AG09309 (cell line): ENCODE measurements at regions not wholly inside any gene's neighbourhood (a gene's known extent, or its start where the extent isn't known, plus 50 kb on each side); places are given as distances from the start of the nearest gene placed in this dataset.
"Not testable (repeated sequence)": the region's sequence is repeated elsewhere in the genome, so short reads cannot be mapped to it uniquely, and the experiment has no call there.

Experiments
- DNase-seq: peaks from one replicate; pipeline ENCODE4 v3.0.0-alpha.2; 2010; ENCODE audit warnings: low read depth
- H3K4me3 ChIP-seq: 2 replicates; pipeline ENCODE4 v1.5.1; 2011; ENCODE audit warnings: mild to moderate bottlenecking, low read depth, low read length, moderate library complexity; ENCODE audit not compliant: control insufficient read depth
- TF ChIP-seq, protein P1 (sequence below): IDR thresholded peaks from 2 replicates; pipeline ENCODE4 v1.5.1; 2011; ENCODE audit warnings: mild to moderate bottlenecking, low read depth, low read length, inconsistent platforms; ENCODE audit not compliant: insufficient read depth, control insufficient read depth; ENCODE audit errors: missing control alignments

DNA sequence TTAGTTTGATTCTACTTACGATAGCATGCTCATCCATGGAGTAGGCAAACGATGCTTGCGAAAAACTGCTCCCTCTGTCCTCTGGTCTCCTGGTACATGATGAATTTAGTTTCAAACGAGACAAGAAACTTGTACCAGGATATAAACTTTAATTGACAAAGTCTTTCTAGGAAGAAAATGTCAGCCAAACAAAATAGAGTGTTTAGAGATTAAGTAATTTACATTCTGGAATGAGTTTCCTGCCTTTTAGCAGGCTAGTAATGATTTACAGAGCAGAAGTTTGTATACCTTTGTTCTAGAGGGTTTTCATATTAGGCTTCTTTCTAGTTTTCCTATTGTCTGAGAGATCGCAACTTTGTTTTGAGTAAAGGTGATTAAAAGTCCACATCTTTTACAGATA is 206.9 kb downstream of the RPL10L start:
- no peak for DNase-seq
- TF ChIP-seq, protein P1, sequence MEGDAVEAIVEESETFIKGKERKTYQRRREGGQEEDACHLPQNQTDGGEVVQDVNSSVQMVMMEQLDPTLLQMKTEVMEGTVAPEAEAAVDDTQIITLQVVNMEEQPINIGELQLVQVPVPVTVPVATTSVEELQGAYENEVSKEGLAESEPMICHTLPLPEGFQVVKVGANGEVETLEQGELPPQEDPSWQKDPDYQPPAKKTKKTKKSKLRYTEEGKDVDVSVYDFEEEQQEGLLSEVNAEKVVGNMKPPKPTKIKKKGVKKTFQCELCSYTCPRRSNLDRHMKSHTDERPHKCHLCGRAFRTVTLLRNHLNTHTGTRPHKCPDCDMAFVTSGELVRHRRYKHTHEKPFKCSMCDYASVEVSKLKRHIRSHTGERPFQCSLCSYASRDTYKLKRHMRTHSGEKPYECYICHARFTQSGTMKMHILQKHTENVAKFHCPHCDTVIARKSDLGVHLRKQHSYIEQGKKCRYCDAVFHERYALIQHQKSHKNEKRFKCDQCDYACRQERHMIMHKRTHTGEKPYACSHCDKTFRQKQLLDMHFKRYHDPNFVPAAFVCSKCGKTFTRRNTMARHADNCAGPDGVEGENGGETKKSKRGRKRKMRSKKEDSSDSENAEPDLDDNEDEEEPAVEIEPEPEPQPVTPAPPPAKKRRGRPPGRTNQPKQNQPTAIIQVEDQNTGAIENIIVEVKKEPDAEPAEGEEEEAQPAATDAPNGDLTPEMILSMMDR, result no peak
- no peak overlapping the region for H3K4me3 ChIP-seq

DNA sequence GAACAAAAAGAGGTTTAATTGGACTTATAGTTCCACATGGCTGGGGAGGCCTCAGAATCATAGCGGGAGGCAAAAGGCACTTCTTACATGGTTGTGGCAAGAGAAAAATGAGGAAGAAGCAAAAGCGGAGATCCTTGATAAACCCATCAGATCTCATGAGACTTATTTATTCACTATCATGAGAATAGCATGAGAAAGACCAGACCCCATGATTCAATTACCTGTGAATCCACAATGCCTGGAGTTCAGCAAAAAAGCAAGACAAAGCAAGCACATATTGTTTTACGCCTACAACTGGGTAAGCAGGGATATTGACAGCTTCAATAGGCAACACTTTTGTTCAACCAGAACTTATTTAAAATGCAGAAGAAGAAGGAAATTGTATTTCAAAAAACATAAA is 218.2 kb downstream of the RPL10L start:
- TF ChIP-seq, protein P1, result no peak
- H3K4me3 ChIP-seq, result no peak overlapping the region
- no peak for DNase-seq

DNA sequence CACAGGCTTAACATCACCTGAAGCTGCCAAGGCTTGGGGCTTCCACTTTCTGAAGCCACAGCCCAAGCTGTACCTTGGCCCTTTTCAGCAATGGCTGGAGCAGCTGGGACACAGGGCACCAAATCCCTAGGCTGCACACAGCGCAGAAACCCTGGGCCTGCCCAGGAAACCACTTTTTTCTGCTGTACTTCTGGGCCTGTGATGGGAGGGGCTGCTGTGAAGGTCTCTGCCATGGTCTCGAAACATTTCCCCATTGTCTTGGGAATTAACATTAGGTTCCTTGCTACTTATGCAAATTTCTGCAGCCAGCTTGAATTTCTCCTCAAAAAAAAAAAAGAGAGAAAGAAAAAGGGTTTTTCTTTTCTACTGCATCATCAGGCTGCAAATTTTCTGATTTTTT is 219.1 kb downstream of the RPL10L start:
- no peak for DNase-seq
- TF ChIP-seq, protein P1, result no peak
- H3K4me3 ChIP-seq, result no peak overlapping the region

DNA sequence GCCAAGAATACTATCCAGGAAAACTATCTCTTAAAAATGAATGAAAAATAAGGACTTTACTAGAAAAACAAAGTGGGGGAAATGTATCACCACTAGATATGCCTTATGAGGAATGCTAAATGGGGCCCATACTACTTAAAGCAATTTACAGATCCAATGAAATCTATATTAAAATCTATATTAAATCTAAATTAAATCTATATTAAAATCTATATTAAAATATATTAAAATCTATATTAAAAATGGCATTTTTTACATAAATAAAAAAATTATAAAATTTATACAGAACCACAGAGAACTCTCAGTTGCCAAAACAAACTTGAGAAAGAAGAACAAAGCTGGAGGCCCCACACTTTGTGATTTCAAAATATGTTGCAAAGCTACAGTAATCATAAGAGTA is 234.5 kb downstream of the RPL10L start:
- TF ChIP-seq, protein P1, result no peak
- DNase-seq, result no peak

DNA sequence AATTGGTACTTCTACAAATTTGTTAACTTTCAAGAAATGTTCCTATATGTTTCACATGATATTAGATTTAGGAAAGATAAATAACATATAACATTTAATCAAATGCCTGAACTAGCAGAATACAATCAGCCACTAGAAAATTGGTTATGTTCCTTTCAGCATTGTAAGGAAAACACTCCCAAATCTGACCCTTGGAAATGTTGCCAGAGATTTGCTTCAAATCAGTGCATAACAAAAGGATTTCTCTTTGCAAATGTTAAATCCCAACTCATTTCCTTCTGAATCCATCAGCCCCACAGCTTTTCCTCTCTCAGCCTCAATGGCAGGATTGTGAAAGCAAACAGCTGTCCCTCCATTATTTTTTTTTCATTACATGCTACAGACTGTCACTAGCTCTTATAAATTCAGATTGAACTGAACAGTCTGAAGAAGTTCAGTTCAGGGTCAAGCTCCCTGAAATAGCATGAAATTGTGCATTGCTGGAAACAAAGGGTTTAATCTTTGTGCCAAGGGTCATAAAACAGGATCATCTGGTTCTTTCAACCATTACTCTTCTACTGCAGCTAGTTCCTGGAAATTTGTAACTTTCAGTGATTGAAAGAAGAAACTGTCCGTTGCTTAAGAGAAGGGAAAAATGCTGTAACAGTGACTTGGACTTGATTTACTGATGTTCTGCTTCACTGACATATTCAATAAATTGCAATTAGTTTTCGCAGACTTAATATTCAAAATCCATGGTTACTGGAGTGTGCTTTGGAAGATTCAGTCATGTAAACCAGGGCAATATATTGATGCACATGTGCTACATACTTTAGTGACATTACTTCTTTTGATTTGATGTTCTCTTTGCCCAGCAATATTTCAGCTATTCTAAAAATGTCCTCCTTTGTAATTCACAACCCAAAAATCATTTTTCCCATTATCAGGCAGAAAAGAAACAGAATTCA is 246.4 kb downstream of the RPL10L start:
- no peak for DNase-seq
- no peak overlapping the region for H3K4me3 ChIP-seq
- TF ChIP-seq, protein P1, result no peak

More for the DNA sequence above, 234.5 kb downstream of the RPL10L start:
- no peak overlapping the region for H3K4me3 ChIP-seq

DNA sequence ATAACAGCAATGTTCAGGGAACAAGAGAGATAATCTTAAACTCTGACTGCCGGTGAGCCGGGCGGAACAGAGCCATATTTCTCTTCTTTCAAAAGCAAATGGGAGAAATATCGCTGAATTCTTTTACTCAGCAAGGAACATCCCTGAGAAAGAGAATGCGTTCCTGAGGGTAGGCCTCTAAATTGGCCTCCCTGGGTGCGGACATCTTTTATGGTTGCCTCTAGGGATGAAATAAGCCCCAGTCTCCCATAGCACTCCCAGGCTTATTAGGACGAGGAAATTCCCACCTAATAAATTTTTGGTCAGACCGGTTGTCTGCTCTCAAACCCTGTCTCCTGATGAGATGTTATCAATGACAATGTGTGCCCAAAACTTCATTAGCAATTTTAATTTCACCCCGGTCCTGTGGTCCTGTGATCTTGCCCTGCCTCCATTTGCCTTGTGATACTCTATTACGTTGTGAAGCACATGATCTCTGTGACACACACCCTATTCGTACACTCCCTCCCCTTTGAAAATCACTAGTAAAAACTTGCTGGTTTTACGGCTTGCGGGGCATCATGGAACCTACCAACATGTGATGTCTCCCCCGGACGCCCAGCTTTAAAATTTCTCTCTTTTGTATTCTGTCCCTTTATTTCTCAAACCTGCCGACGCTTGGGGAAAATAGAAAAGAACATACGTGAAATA is 249.4 kb downstream of the RPL10L start:
- not testable (repeated sequence) for H3K4me3 ChIP-seq, DNase-seq

DNA sequence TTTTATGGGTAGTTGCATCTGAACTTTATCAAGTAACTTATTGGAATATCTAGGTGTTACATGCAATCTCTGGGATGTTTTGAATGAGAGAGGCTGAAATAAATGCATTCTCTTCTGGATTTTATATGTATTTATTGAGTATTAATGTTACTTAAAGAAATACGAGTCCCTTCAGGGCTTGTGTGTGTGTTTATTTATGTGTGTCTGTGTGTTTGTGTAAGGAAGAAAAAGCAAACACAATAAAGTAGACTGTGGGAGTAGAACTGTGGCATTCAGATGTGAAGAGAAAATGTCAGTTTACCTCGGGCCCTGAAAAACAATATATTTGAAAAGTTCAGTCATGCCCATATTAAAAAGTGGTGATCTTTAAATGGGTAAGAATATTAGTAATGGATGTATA is 250.5 kb downstream of the RPL10L start:
- TF ChIP-seq, protein P1, result no peak
- no peak overlapping the region for H3K4me3 ChIP-seq
- DNase-seq, result no peak
